ENCODE measurements at regions not wholly inside any gene's neighbourhood (a gene's known extent, or its start where the extent isn't known, plus 50 kb on each side); places are given as distances from the start of the nearest gene placed in this dataset.

- Mint-ChIP-seq H3K27me3 (ENCODE audit: low read depth) (peaks cover 4% of the 10 kb centered on the region), H3K9me3 (no peaks in the 10 kb centered on the region), H3K36me3 (no peaks in the 10 kb centered on the region), H3K27ac (no peak overlapping the region), H3K4me1 (peaks cover 10% of the 10 kb centered on the region), H3K4me3 (no peak overlapping the region)
- TF ChIP-seq CTCF (IDR thresholded peaks at IDR 0.05; ENCODE audit: unreplicated experiment): no peak
- DNase-seq (ENCODE audit: low spot score in 2 of 2, unreplicated experiment in 2 of 2): no peak
Measured at GRCh38 chr12:58206876-58207275, 265.5 kb downstream of the ATP23 start.

GRCh38 chr12:58211211-58211610 lies 269.8 kb downstream of the ATP23 start:
- Mint-ChIP-seq H3K27ac (no peak overlapping the region), H3K4me3 (no peak overlapping the region), H3K27me3 (ENCODE audit: low read depth) (peaks cover 4% of the 10 kb centered on the region), H3K4me1 (peaks cover 3% of the 10 kb centered on the region), H3K36me3 (no peaks in the 10 kb centered on the region), H3K9me3 (peaks cover 12% of the 10 kb centered on the region)
- DNase-seq (ENCODE audit: low spot score in 2 of 2, unreplicated experiment in 2 of 2): no peak
- no peak for TF ChIP-seq CTCF (IDR thresholded peaks at IDR 0.05; ENCODE audit: unreplicated experiment)

- no peak for TF ChIP-seq CTCF (IDR thresholded peaks at IDR 0.05; ENCODE audit: unreplicated experiment)
- H3K27ac Mint-ChIP-seq: no peak overlapping the region
- H3K36me3 Mint-ChIP-seq: no peaks in the 10 kb centered on the region
- H3K4me1 Mint-ChIP-seq: peaks cover 1% of the 10 kb centered on the region
- no peaks in the 10 kb centered on the region for H3K27me3 Mint-ChIP-seq (ENCODE audit: low read depth)
- no peak overlapping the region for H3K4me3 Mint-ChIP-seq
- no peak for DNase-seq (ENCODE audit: low spot score in 2 of 2, unreplicated experiment in 2 of 2)
- peaks cover 12% of the 10 kb centered on the region for H3K9me3 Mint-ChIP-seq
Measured at GRCh38 chr12:58217130-58217529, 275.8 kb downstream of the ATP23 start.

GRCh38 chr12:58224536-58225105 lies 283.3 kb downstream of the ATP23 start:
- H3K27me3 Mint-ChIP-seq (ENCODE audit: low read depth): no peaks in the 10 kb centered on the region
- H3K36me3 Mint-ChIP-seq: no peaks in the 10 kb centered on the region
- no peak overlapping the region for H3K4me3 Mint-ChIP-seq
- H3K9me3 Mint-ChIP-seq: peaks cover 2% of the 10 kb centered on the region
- no peak for DNase-seq (ENCODE audit: low spot score in 2 of 2, unreplicated experiment in 2 of 2)
- H3K27ac Mint-ChIP-seq: no peak overlapping the region
- H3K4me1 Mint-ChIP-seq: no peaks in the 10 kb centered on the region
- no peak for TF ChIP-seq CTCF (IDR thresholded peaks at IDR 0.05; ENCODE audit: unreplicated experiment)

- H3K36me3 Mint-ChIP-seq: no peaks in the 10 kb centered on the region
- no peak overlapping the region for H3K4me3 Mint-ChIP-seq
- peaks cover 9% of the 10 kb centered on the region for H3K9me3 Mint-ChIP-seq
- no peaks in the 10 kb centered on the region for H3K27me3 Mint-ChIP-seq (ENCODE audit: low read depth)
- no peak overlapping the region for H3K27ac Mint-ChIP-seq
- TF ChIP-seq CTCF (IDR thresholded peaks at IDR 0.05; ENCODE audit: unreplicated experiment): no peak
- DNase-seq (ENCODE audit: low spot score in 2 of 2, unreplicated experiment in 2 of 2): no peak
- no peaks in the 10 kb centered on the region for H3K4me1 Mint-ChIP-seq
Measured at GRCh38 chr12:58225203-58225877, 284.0 kb downstream of the ATP23 start.
